IgD-negative memory B cell (primary cell): ENCODE measurements at regions not wholly inside any gene's neighbourhood (a gene's known extent, or its start where the extent isn't known, plus 50 kb on each side); places are given as distances from the start of the nearest gene placed in this dataset.
"Not testable (repeated sequence)": the region's sequence is repeated elsewhere in the genome, so short reads cannot be mapped to it uniquely, and the experiment has no call there.

Experiments used
- H3K27ac Mint-ChIP-seq, 3 donors: one replicate each; pipeline ENCODE4 v1.8.0; 2020 to 2022; ENCODE audit warnings: mild to moderate bottlenecking in 3 of 3, mixed read lengths in 3 of 3, moderate library complexity in 1 of 3
- H3K27me3 Mint-ChIP-seq: one replicate; pipeline ENCODE4 v1.8.0; 2021; ENCODE audit warnings: mixed read lengths
- H3K36me3 Mint-ChIP-seq: one replicate; pipeline ENCODE4 v1.8.0; 2020; ENCODE audit warnings: mild to moderate bottlenecking, mixed read lengths
- H3K4me1 Mint-ChIP-seq, 3 donors: one replicate each; pipeline ENCODE4 v1.8.0; 2020 to 2022; ENCODE audit warnings: mixed read lengths in 3 of 3, mild to moderate bottlenecking in 1 of 3
- H3K4me3 Mint-ChIP-seq, 4 donors: one replicate each; pipeline ENCODE4 v1.8.0; 2020 to 2022; ENCODE audit warnings: mild to moderate bottlenecking in 4 of 4, mixed read lengths in 4 of 4, moderate library complexity in 3 of 4
- H3K9me3 Mint-ChIP-seq, 3 donors: one replicate each; pipeline ENCODE4 v1.8.0; 2020 to 2021; ENCODE audit warnings: mixed read lengths in 3 of 3, mild to moderate bottlenecking in 1 of 3

DNA sequence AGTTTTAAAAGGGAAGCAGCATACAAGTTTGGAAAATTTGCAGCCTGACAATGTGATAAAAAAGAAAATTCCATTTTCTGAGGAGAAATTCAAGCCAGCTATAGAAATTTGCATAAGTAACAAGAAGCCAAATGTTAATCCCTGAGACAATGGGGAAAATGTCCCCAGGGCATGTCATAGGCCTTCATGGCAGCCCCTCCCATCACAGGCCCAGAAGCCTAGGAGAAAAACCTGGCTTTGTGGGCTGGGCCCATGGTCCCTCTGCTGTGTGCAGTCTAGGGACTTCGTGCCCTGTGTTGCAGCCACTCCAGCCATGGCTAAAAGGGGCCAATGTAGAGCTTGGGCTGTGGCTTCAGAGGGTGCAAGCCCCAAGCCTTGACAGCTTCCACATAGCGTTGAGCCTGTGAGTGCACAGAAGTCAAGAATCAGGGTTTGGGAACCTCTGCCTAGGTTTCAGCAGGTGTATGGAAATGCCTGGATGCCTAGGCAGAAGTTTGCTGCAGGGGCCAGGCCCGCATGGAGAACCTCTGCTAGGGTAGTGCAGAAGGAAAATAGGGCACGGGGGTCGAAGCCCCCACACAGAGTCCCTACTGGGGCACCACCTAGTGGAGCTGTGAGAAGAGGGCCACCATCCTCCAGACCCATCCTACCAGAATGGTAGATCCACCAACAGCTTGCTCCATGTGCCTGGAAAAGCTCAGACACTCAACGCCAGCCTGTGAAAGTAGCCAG lies 209.8 kb upstream of the ZRANB2 start:
- H3K27me3 Mint-ChIP-seq, H3K27ac Mint-ChIP-seq, H3K9me3 Mint-ChIP-seq, H3K36me3 Mint-ChIP-seq, H3K4me3 Mint-ChIP-seq, H3K4me1 Mint-ChIP-seq: not testable (repeated sequence)

DNA sequence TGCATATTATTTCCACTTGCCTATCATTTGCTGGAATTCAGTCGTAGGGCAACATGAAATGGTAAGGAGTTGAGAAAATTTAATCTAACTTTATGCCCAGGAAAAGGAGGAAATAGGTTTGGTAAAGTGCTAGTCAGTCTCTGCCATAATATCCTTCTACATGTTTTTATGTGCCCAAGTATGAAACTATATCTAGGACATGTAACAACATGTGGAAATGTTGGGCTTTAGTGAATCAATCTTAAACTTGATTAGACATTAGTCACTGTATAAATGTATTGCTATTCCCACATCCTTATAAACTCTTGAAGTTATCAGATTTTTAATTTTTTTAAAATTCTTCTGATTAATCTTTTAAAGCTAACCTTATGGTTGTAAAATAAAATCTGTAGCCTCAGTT lies 204.7 kb upstream of the ZRANB2 start:
- Mint-ChIP-seq H3K9me3 (peaks cover 0 to 11% (median 8%) of the 10 kb centered on the region in 3 donors), H3K4me3 (no peak overlapping the region), H3K27me3 (no peaks in the 10 kb centered on the region), H3K27ac (no peak overlapping the region), H3K36me3 (no peaks in the 10 kb centered on the region), H3K4me1 (no peaks in the 10 kb centered on the region)

DNA sequence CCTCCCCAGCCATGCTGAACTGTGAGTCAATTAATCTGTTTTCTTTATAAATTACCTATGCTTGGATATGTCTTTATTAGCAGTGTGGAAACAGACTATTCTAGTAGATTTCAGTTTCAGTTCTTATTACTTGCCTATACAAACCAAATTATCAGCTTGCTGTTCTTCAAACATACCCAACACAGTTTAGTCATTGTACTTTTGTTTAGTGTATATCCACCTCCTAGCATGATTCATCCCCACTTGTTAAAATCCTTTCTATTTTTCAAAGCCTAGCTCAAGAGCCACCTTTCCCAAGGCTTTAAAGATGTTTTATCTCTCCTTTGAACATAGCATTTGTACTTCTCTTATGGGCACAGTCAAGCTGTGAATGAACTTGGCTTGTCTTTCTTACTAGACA lies 195.6 kb upstream of the ZRANB2 start:
- no peak overlapping the region for H3K4me3 Mint-ChIP-seq
- peaks cover 0 to 7% (median 0%) of the 10 kb centered on the region in 3 donors for H3K9me3 Mint-ChIP-seq
- H3K27me3 Mint-ChIP-seq, result no peaks in the 10 kb centered on the region
- no peaks in the 10 kb centered on the region for H3K4me1 Mint-ChIP-seq
- H3K36me3 Mint-ChIP-seq, result no peaks in the 10 kb centered on the region
- H3K27ac Mint-ChIP-seq, result no peak overlapping the region

DNA sequence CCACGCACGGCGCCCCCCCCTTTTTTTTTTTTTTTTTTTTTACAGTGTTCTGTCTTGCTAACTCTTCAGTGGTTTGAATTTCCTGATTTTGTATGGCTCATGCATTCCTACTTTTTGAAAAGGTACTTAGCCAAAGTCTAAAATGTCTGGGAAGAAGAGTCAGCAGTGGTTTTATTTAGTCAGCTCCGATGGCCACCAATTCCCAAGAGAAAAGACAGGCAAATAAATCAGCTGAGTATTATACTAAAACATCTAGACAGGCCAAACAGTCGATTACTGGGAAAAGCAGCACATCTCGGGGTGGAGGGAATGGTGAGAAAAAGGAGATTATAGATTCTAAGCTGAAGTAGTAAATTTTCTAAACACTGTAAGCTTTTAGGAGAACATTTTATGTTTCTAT lies 192.5 kb upstream of the ZRANB2 start:
- no peaks in the 10 kb centered on the region for H3K27me3 Mint-ChIP-seq
- H3K4me1 Mint-ChIP-seq, result no peaks in the 10 kb centered on the region
- H3K27ac Mint-ChIP-seq, result no peak overlapping the region
- H3K9me3 Mint-ChIP-seq, result peaks cover 0 to 7% (median 0%) of the 10 kb centered on the region in 3 donors
- H3K36me3 Mint-ChIP-seq, result no peaks in the 10 kb centered on the region
- no peak overlapping the region for H3K4me3 Mint-ChIP-seq

GRCh38 chr1:71270394-71270915 lies 189.6 kb upstream of the ZRANB2 start:
- Mint-ChIP-seq H3K27ac (peak overlapping the region in 1 of 3 donors; percentile 29), H3K4me1 (no peaks in the 10 kb centered on the region), H3K36me3 (no peaks in the 10 kb centered on the region), H3K4me3 (no peak overlapping the region), H3K27me3 (no peaks in the 10 kb centered on the region), H3K9me3 (no peaks in the 10 kb centered on the region)

DNA sequence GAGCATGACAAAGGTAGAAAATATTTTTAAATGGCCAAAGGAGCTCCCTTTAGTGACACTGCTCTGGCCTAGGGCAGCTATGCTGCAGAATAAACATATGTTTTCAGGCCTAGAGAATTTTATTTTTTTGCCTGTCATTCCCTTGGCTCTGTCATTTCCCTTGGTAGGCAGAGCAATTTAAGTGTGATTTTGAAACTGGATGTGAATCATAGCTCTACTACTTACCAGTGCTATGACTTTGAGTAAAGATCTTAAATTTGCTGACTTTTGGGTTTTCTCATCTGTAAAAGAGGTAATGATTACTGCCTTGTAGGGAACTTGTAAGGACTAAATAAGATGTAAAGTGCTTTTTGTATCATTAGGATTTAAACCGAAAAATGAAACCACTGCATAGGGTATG lies 189.0 kb upstream of the ZRANB2 start:
- H3K4me1 Mint-ChIP-seq, result no peaks in the 10 kb centered on the region
- H3K27me3 Mint-ChIP-seq, result no peaks in the 10 kb centered on the region
- no peaks in the 10 kb centered on the region for H3K36me3 Mint-ChIP-seq
- H3K4me3 Mint-ChIP-seq, result no peak overlapping the region
- H3K27ac Mint-ChIP-seq, result no peak overlapping the region
- H3K9me3 Mint-ChIP-seq, result no peaks in the 10 kb centered on the region

- Mint-ChIP-seq H3K27me3 (no peaks in the 10 kb centered on the region), H3K4me1 (no peaks in the 10 kb centered on the region), H3K4me3 (no peak overlapping the region), H3K27ac (no peak overlapping the region), H3K9me3 (no peaks in the 10 kb centered on the region), H3K36me3 (no peaks in the 10 kb centered on the region)
These were observed 188.3 kb upstream of the ZRANB2 start for GRCh38 chr1:71269179-71269578.

DNA sequence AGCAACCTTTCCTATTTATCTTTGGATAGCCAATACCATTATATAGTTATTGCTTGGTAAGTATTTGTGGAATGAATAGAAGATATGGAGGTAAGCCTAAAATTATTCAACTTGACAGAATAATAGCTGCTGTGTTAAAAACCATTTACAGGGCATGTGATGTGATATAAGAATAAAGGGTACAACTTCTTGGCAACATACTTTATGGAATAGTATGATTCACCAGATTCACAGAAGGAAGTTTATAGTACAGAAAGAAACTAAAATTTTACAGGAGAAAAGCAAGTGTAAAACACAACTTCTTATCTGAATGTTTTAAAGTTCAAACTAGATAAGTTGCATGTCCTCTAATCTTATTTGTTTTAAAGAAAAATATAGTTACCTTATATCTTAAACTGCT lies 186.4 kb upstream of the ZRANB2 start:
- no peaks in the 10 kb centered on the region for H3K27me3 Mint-ChIP-seq
- H3K4me3 Mint-ChIP-seq, result no peak overlapping the region
- no peaks in the 10 kb centered on the region for H3K9me3 Mint-ChIP-seq
- no peaks in the 10 kb centered on the region for H3K36me3 Mint-ChIP-seq
- no peaks in the 10 kb centered on the region for H3K4me1 Mint-ChIP-seq
- H3K27ac Mint-ChIP-seq, result no peak overlapping the region

- Mint-ChIP-seq H3K4me3 (no peak overlapping the region), H3K27ac (no peak overlapping the region), H3K36me3 (no peaks in the 10 kb centered on the region), H3K4me1 (no peaks in the 10 kb centered on the region), H3K27me3 (no peaks in the 10 kb centered on the region), H3K9me3 (no peaks in the 10 kb centered on the region)
These were observed 183.2 kb upstream of the ZRANB2 start for GRCh38 chr1:71264039-71264438.

GRCh38 chr1:71262970-71263369 lies 182.1 kb upstream of the ZRANB2 start:
- no peak overlapping the region for H3K4me3 Mint-ChIP-seq
- H3K36me3 Mint-ChIP-seq, result no peaks in the 10 kb centered on the region
- no peaks in the 10 kb centered on the region for H3K4me1 Mint-ChIP-seq
- H3K9me3 Mint-ChIP-seq, result no peaks in the 10 kb centered on the region
- no peaks in the 10 kb centered on the region for H3K27me3 Mint-ChIP-seq
- no peak overlapping the region for H3K27ac Mint-ChIP-seq

GRCh38 chr1:71252900-71253299 lies 172.1 kb upstream of the ZRANB2 start:
- H3K27ac Mint-ChIP-seq, result no peak overlapping the region
- H3K36me3 Mint-ChIP-seq, result no peaks in the 10 kb centered on the region
- peaks cover 0 to 2% (median 0%) of the 10 kb centered on the region in 3 donors for H3K4me1 Mint-ChIP-seq
- H3K9me3 Mint-ChIP-seq, result peaks cover 0 to 5% (median 0%) of the 10 kb centered on the region in 3 donors
- H3K4me3 Mint-ChIP-seq, result no peak overlapping the region
- H3K27me3 Mint-ChIP-seq, result no peaks in the 10 kb centered on the region

GRCh38 chr1:71245246-71245645 lies 164.4 kb upstream of the ZRANB2 start:
- H3K27me3 Mint-ChIP-seq, result no peaks in the 10 kb centered on the region
- no peaks in the 10 kb centered on the region for H3K4me1 Mint-ChIP-seq
- peaks cover 0 to 5% (median 0%) of the 10 kb centered on the region in 3 donors for H3K9me3 Mint-ChIP-seq
- no peak overlapping the region for H3K27ac Mint-ChIP-seq
- no peaks in the 10 kb centered on the region for H3K36me3 Mint-ChIP-seq
- H3K4me3 Mint-ChIP-seq, result no peak overlapping the region

GRCh38 chr1:71242239-71242638 lies 161.4 kb upstream of the ZRANB2 start:
- no peaks in the 10 kb centered on the region for H3K9me3 Mint-ChIP-seq
- H3K4me3 Mint-ChIP-seq, result no peak overlapping the region
- H3K27me3 Mint-ChIP-seq, result no peaks in the 10 kb centered on the region
- no peak overlapping the region for H3K27ac Mint-ChIP-seq
- no peaks in the 10 kb centered on the region for H3K4me1 Mint-ChIP-seq
- H3K36me3 Mint-ChIP-seq, result no peaks in the 10 kb centered on the region

DNA sequence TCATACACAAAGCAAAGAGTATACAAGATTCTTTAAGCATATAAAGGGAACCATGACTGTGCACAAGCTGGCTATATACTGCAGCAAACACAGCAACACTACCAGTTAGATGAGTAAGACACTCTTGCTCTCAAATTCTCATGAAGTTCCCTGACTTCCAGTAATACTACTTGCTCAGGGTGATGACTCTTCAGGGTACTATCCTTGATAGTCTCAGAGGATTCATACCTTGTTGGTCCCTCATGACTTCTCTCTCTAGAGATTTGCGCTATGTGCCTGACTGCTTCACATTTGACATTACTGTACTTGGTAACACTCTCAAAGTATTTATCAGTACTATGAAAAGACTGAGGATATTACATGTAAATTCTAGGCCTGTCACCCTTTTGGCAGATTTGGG lies 159.8 kb upstream of the ZRANB2 start:
- H3K36me3 Mint-ChIP-seq, result no peaks in the 10 kb centered on the region
- no peak overlapping the region for H3K4me3 Mint-ChIP-seq
- H3K4me1 Mint-ChIP-seq, result no peaks in the 10 kb centered on the region

DNA sequence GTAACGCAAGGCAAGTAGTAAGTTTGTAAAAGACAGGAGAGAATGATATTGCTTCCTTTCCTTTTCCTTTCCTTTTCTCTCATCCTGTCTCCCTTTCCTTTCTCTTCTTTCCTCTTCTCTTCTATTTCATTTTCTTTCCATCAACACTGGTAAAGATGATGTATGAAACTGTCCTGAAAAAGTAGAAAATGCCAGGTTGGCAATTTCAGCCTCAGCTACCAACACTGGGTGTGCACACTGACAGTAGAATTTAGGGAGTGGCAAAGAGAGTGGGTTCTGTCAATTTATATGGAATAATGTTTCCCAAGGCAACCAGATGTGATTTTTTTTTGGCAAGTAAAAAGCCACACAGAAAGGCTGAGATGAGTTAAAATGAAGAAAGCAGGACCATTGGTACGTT lies 155.7 kb upstream of the ZRANB2 start:
- no peaks in the 10 kb centered on the region for H3K36me3 Mint-ChIP-seq
- no peaks in the 10 kb centered on the region for H3K4me1 Mint-ChIP-seq
- no peak overlapping the region for H3K27ac Mint-ChIP-seq
- H3K9me3 Mint-ChIP-seq, result peaks cover 0 to 2% (median 0%) of the 10 kb centered on the region in 3 donors
- H3K27me3 Mint-ChIP-seq, result peaks cover 2% of the 10 kb centered on the region
- no peak overlapping the region for H3K4me3 Mint-ChIP-seq

More for the DNA sequence above, 159.8 kb upstream of the ZRANB2 start:
- Mint-ChIP-seq H3K9me3 (peaks cover 0 to 2% (median 0%) of the 10 kb centered on the region in 3 donors), H3K27ac (no peak overlapping the region), H3K27me3 (no peaks in the 10 kb centered on the region)

GRCh38 chr1:71233645-71234044 lies 152.8 kb upstream of the ZRANB2 start:
- H3K36me3 Mint-ChIP-seq, result no peaks in the 10 kb centered on the region
- H3K27me3 Mint-ChIP-seq, result peaks cover 2% of the 10 kb centered on the region
- H3K9me3 Mint-ChIP-seq, result peaks cover 0 to 2% (median 0%) of the 10 kb centered on the region in 3 donors

More at GRCh38 chr1:71233645-71234044, 152.8 kb upstream of the ZRANB2 start:
- Mint-ChIP-seq H3K4me1 (no peaks in the 10 kb centered on the region), H3K4me3 (no peak overlapping the region), H3K27ac (no peak overlapping the region)
